Right lobe of liver (tissue), 6 donors: ENCODE measurements at regions not wholly inside any gene's neighbourhood (a gene's known extent, or its start where the extent isn't known, plus 50 kb on each side); places are given as distances from the start of the nearest gene placed in this dataset.
A peak's percentile ranks its signal among the peaks of the same experiment; 100 is the strongest.

Source experiments
- ATAC-seq, 4 donors: fragments of 200-7000 bp; cut with Tn5 transposase; one replicate each; pipeline ENCODE4 v1.9.1; 2020; ENCODE audit warnings: mild to moderate bottlenecking in 4 of 4, moderate library complexity in 4 of 4
- DNase-seq, 3 donors: peaks; one replicate each; pipeline ENCODE4 v3.0.0-alpha.2; 2020
- H3K27ac ChIP-seq, 3 donors: fragments of 200-600 bp; one replicate each; pipeline ENCODE4 v1.8.0; 2022
- H3K27me3 ChIP-seq, 2 donors: fragments of 200-600 bp; one replicate each; pipeline ENCODE4 v1.8.0; 2022
- H3K36me3 ChIP-seq, 4 donors: fragments of 200-600 bp; sonication (generic) in 1 of 4; one replicate each; pipeline versions ENCODE4 v1.5.1 to v1.8.0; 2017 to 2022; ENCODE audit warnings: control low read depth in 1 of 4
- H3K4me1 ChIP-seq, 4 donors: fragments of 200-600 bp; sonication (generic) in 1 of 4; one replicate each; pipeline versions ENCODE4 v1.5.1 to v1.8.0; 2017 to 2022; ENCODE audit warnings: control low read depth in 1 of 4
- H3K4me3 ChIP-seq, 3 donors: fragments of 200-600 bp; one replicate each; pipeline ENCODE4 v1.8.0; 2022
- H3K9me3 ChIP-seq, 4 donors: fragments of 200-600 bp; sonication (generic) in 1 of 4; one replicate each; pipeline versions ENCODE4 v1.5.1 to v1.8.0; 2017 to 2022; ENCODE audit warnings: control low read depth in 1 of 4
- CTCF ChIP-seq, 4 donors: fragments of 200-600 bp in 3 of 4; fragments of 450-650 bp in 1 of 4; IDR thresholded peaks; one replicate each; pipeline versions ENCODE4 v1.5.1 to v1.8.0; 2016 to 2022; ENCODE audit warnings: antibody characterized with exemption in 4 of 4, mild to moderate bottlenecking in 2 of 4
- POLR2A ChIP-seq: fragments of 450-650 bp; IDR thresholded peaks from one replicate; pipeline ENCODE4 v1.6.1; 2017; ENCODE audit warnings: antibody characterized with exemption, mild to moderate bottlenecking
- WGBS: methylation state at CpG from one replicate; pipeline ENCODE4 v1.1.6; 2018; ENCODE audit warnings: low coverage, low lambda C conversion rate; ENCODE audit not compliant: insufficient coverage; ENCODE audit errors: missing lambda C conversion rate; 5-methylcytosine and 5-hydroxymethylcytosine counted together
- intact Hi-C, 2 donors: fragments of 100-400 bp; cut with DNase I; formaldehyde crosslinking; loops; one replicate each; pipeline versions ENCODE4 v1.11.2 to v1.14.1; 2022
- donor health status: DM: no; HTN: yes; CAD: no.
- donor health status: DM: no; HTN: no; CAD: no.
- donor health status: DM: no; HTN: no; CAD: no.
- donor health status: DM: no; HTN: yes; CAD: no.
- donor health status: DM: no; HTN: yes; CAD: no.

- TF ChIP-seq CTCF (IDR thresholded peaks at IDR 0.05) (no peak), POLR2A (no peak)
- H3K27ac ChIP-seq = no peak overlapping the region
- ATAC-seq = no peak
- no peaks in the 10 kb centered on the region for H3K36me3 ChIP-seq
- H3K4me3 ChIP-seq = no peak overlapping the region
- no peaks in the 10 kb centered on the region for H3K9me3 ChIP-seq
- 74% methylated on average over 4 of the region's 4 CpGs for WGBS
- no peak for DNase-seq
- intact Hi-C loops = no loop called here
- no peaks in the 10 kb centered on the region for H3K27me3 ChIP-seq
- no peaks in the 10 kb centered on the region for H3K4me1 ChIP-seq
These were observed 169.9 kb upstream of the S100G start for GRCh38 chrX:16480049-16480448.

- H3K27ac ChIP-seq = no peak overlapping the region
- no peaks in the 10 kb centered on the region for H3K27me3 ChIP-seq
- DNase-seq = no peak
- intact Hi-C loops = no loop called here
- no peaks in the 10 kb centered on the region for H3K9me3 ChIP-seq
- no peaks in the 10 kb centered on the region for H3K4me1 ChIP-seq
- peak in 3 of 4 donors; percentile 38 to 63 (median 39) for ATAC-seq
- TF ChIP-seq CTCF (IDR thresholded peaks at IDR 0.05) = no peak
- TF ChIP-seq POLR2A = no peak
- H3K36me3 ChIP-seq = no peaks in the 10 kb centered on the region
- no peak overlapping the region for H3K4me3 ChIP-seq
These were observed 165.6 kb upstream of the S100G start for GRCh38 chrX:16484338-16484737.

- H3K27ac ChIP-seq = no peak overlapping the region
- ATAC-seq (no peak), DNase-seq (no peak)
- no peaks in the 10 kb centered on the region for H3K27me3 ChIP-seq
- H3K36me3 ChIP-seq = no peaks in the 10 kb centered on the region
- no peak for TF ChIP-seq POLR2A
- no peak for TF ChIP-seq CTCF (IDR thresholded peaks at IDR 0.05)
- WGBS = 45% methylated on average over 2 of the region's 2 CpGs
- no peak overlapping the region for H3K4me3 ChIP-seq
- no peaks in the 10 kb centered on the region for H3K4me1 ChIP-seq
- H3K9me3 ChIP-seq = no peaks in the 10 kb centered on the region
- intact Hi-C loops = no loop called here
These were observed 162.2 kb upstream of the S100G start for GRCh38 chrX:16487620-16488385.

- TF ChIP-seq CTCF (IDR thresholded peaks at IDR 0.05) (no peak), POLR2A (no peak)
- H3K4me1 ChIP-seq = no peaks in the 10 kb centered on the region
- no peaks in the 10 kb centered on the region for H3K9me3 ChIP-seq
- WGBS = 55% methylated on average over 3 of the region's 3 CpGs
- H3K27me3 ChIP-seq = no peaks in the 10 kb centered on the region
- ATAC-seq (no peak), DNase-seq (no peak)
- H3K4me3 ChIP-seq = no peak overlapping the region
- H3K36me3 ChIP-seq = no peaks in the 10 kb centered on the region
- intact Hi-C loops = no loop called here
- no peak overlapping the region for H3K27ac ChIP-seq
These were observed 161.0 kb upstream of the S100G start for GRCh38 chrX:16488959-16489358.

- Histone ChIP-seq H3K9me3 (no peaks in the 10 kb centered on the region), H3K4me1 (no peaks in the 10 kb centered on the region), H3K27ac (no peak overlapping the region), H3K36me3 (no peaks in the 10 kb centered on the region), H3K4me3 (no peak overlapping the region), H3K27me3 (no peaks in the 10 kb centered on the region)
- no peak for DNase-seq
- intact Hi-C loops = no loop called here
- TF ChIP-seq CTCF (IDR thresholded peaks at IDR 0.05) = no peak
- TF ChIP-seq POLR2A = no peak
- no peak for ATAC-seq
- WGBS = no CpG with 5 or more reads among the region's 1 CpG
These were observed 158.5 kb upstream of the S100G start for GRCh38 chrX:16491461-16491860.
